T-cell (primary cell): ENCODE measurements at regions not wholly inside any gene's neighbourhood (a gene's known extent, or its start where the extent isn't known, plus 50 kb on each side); places are given as distances from the start of the nearest gene placed in this dataset.

Source experiments
- ATAC-seq, 4 experiments: fragments of 200-7000 bp in 3 of 4; fragments of 150-1000 bp in 1 of 4; cut with Tn5 transposase; replicated peaks in 1 of 4; 1 replicate in 3 of 4; 2 replicates in 1 of 4; pipeline ENCODE4 v1.10.0; 2021; ENCODE audit warnings: moderate library complexity in 3 of 4, mild to moderate bottlenecking in 2 of 4, moderate number of reproducible peaks in 1 of 4
- CTCF ChIA-PET, 2 donors: fragments of 300-600 bp; sonication (Branson Sonifier 250); formaldehyde crosslinking; loops; one replicate each; lab custom pipeline; 2022; ENCODE audit warnings: antibody characterized with exemption in 2 of 2; lab: Charles Lee
- POLR2A ChIA-PET, 2 donors: fragments of 300-600 bp; sonication (Branson Sonifier 250); formaldehyde crosslinking; loops; one replicate each; lab custom pipeline; 2022; ENCODE audit warnings: antibody characterized with exemption in 2 of 2; lab: Charles Lee
- DNase-seq, 35 experiments: peaks; one replicate each; pipeline versions ENCODE4 v3.0.0 to v3.0.0-alpha.2; 2013 to 2023
- H3K27ac ChIP-seq: one replicate; pipeline ENCODE4 v1.5.1; 2013; ENCODE audit warnings: low read length
- H3K27me3 ChIP-seq, 2 experiments: replicated peaks in 1 of 2; 1 replicate in 1 of 2; 2 replicates in 1 of 2; pipeline versions ENCODE4 v1.6.1 to v1.7.0; 2013; ENCODE audit warnings: low read length in 1 of 2, mixed read lengths in 1 of 2; ENCODE audit not compliant: control insufficient read depth in 2 of 2, insufficient read depth in 2 of 2; ENCODE audit errors: extremely low read depth in 1 of 2
- H3K36me3 ChIP-seq, 2 donors: 1 replicate in 1 of 2; 2 replicates in 1 of 2; pipeline versions ENCODE4 v1.6.1 to v1.7.0; 2013; ENCODE audit warnings: low read length in 1 of 2; ENCODE audit not compliant: control insufficient read depth in 2 of 2, insufficient read depth in 1 of 2; ENCODE audit errors: extremely low read depth in 1 of 2
- H3K4me1 ChIP-seq, 2 experiments: 1 replicate in 1 of 2; 2 replicates in 1 of 2; pipeline versions ENCODE4 v1.6.1 to v1.7.0; 2013; ENCODE audit warnings: low read length in 2 of 2, mixed read lengths in 1 of 2; ENCODE audit not compliant: insufficient read depth in 2 of 2, control insufficient read depth in 1 of 2; ENCODE audit errors: extremely low read depth in 1 of 2
- H3K4me3 ChIP-seq, 2 donors: 1 replicate in 1 of 2; 2 replicates in 1 of 2; pipeline versions ENCODE4 v1.5.1 to v1.7.0; 2013; ENCODE audit warnings: mild to moderate bottlenecking in 2 of 2, low read length in 1 of 2, moderate library complexity in 1 of 2; ENCODE audit not compliant: control insufficient read depth in 1 of 2; ENCODE audit errors: extremely low read depth in 1 of 2
- H3K9me3 ChIP-seq: 2 replicates; pipeline ENCODE4 v1.7.0; 2013
- H3K27ac Mint-ChIP-seq, 2 donors: one replicate each; pipeline ENCODE4 v1.8.0; 2020 to 2021; ENCODE audit warnings: mild to moderate bottlenecking in 2 of 2, mixed read lengths in 2 of 2
- H3K27me3 Mint-ChIP-seq, 2 donors: one replicate each; pipeline ENCODE4 v1.8.0; 2021 to 2022; ENCODE audit warnings: mixed read lengths in 2 of 2
- H3K36me3 Mint-ChIP-seq: one replicate; pipeline ENCODE4 v1.8.0; 2021; ENCODE audit warnings: mixed read lengths
- H3K4me1 Mint-ChIP-seq, 3 donors: one replicate each; pipeline ENCODE4 v1.8.0; 2020 to 2022; ENCODE audit warnings: mixed read lengths in 3 of 3, mild to moderate bottlenecking in 1 of 3
- H3K4me3 Mint-ChIP-seq, 3 donors: one replicate each; pipeline ENCODE4 v1.8.0; 2020 to 2022; ENCODE audit warnings: mild to moderate bottlenecking in 3 of 3, mixed read lengths in 3 of 3, moderate library complexity in 3 of 3
- H3K9me3 Mint-ChIP-seq, 3 donors: one replicate each; pipeline ENCODE4 v1.8.0; 2020 to 2022; ENCODE audit warnings: mixed read lengths in 3 of 3
- WGBS: methylation state at CpG from one replicate; pipeline ENCODE4 v1.1.5; 2013; ENCODE audit warnings: missing lambda C conversion rate; ENCODE audit not compliant: insufficient coverage; 5-methylcytosine and 5-hydroxymethylcytosine counted together

GRCh38 chr3:103189941-103190340, 755.1 kb downstream of the ZPLD1 start:
- Mint-ChIP-seq H3K36me3 (no peaks in the 10 kb centered on the region), H3K27me3 (no peaks in the 10 kb centered on the region), H3K9me3 (peaks cover 3 to 4% (median 4%) of the 10 kb centered on the region in 3 donors), H3K4me3 (no peak overlapping the region), H3K27ac (no peak overlapping the region), H3K4me1 (no peaks in the 10 kb centered on the region)
- no peaks in the 10 kb centered on the region for H3K27me3 ChIP-seq
- ChIA-PET CTCF (no interaction called here), POLR2A (no interaction called here)
- ATAC-seq = no peak
- no peak for DNase-seq
- no peaks in the 10 kb centered on the region for H3K36me3 ChIP-seq
- no peak overlapping the region for H3K27ac ChIP-seq
- no peaks in the 10 kb centered on the region for H3K4me1 ChIP-seq
- no peak overlapping the region for H3K4me3 ChIP-seq
- H3K9me3 ChIP-seq = no peaks in the 10 kb centered on the region

DNA sequence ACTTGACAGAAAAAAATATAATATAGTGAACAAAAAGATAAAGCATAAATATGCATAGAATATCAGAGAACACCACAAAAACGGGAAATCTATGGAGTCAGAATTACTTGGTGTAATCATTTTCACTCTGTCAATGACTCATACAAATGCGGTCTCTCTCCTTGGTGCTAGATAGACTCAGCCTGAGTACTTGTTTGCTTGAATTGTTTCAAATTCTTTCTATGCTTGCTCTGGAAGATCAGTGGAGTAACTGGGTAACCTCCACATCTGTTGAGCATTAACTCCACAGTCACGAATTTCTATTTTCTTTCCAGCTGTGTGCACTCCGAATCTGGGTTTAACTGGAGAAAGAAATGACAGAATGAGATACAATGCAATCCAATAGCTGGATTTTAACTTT, 760.4 kb downstream of the ZPLD1 start:
- Histone ChIP-seq H3K27me3 (no peaks in the 10 kb centered on the region), H3K36me3 (no peaks in the 10 kb centered on the region), H3K4me3 (no peak overlapping the region), H3K9me3 (no peaks in the 10 kb centered on the region), H3K27ac (no peak overlapping the region), H3K4me1 (no peaks in the 10 kb centered on the region)
- ATAC-seq (no peak), DNase-seq (no peak)
- Mint-ChIP-seq H3K27me3 (no peaks in the 10 kb centered on the region), H3K36me3 (no peaks in the 10 kb centered on the region), H3K4me3 (no peak overlapping the region), H3K9me3 (peaks cover 4 to 8% (median 4%) of the 10 kb centered on the region in 3 donors), H3K27ac (no peak overlapping the region), H3K4me1 (no peaks in the 10 kb centered on the region)
- ChIA-PET CTCF (interaction anchor here in 1 of 2 donors (0.6 kb wide), 1 partner anchor 570 kb away, joined by 3 read pairs; no protein-coding TSS in a partner anchor), POLR2A (no interaction called here)
- 83% methylated on average over 1 of the region's 4 CpGs for WGBS

GRCh38 chr3:103203441-103203840, 768.6 kb downstream of the ZPLD1 start:
- Histone ChIP-seq H3K4me3 (no peak overlapping the region), H3K4me1 (no peaks in the 10 kb centered on the region), H3K27ac (no peak overlapping the region), H3K27me3 (no peaks in the 10 kb centered on the region), H3K9me3 (no peaks in the 10 kb centered on the region), H3K36me3 (no peaks in the 10 kb centered on the region)
- no CpG with 5 or more reads among the region's 4 CpGs for WGBS
- no peaks in the 10 kb centered on the region for H3K4me1 Mint-ChIP-seq
- DNase-seq = no peak
- ChIA-PET CTCF (no interaction called here), POLR2A (no interaction called here)
- H3K4me3 Mint-ChIP-seq = no peak overlapping the region
- H3K27ac Mint-ChIP-seq = no peak overlapping the region
- no peaks in the 10 kb centered on the region for H3K27me3 Mint-ChIP-seq
- H3K36me3 Mint-ChIP-seq = no peaks in the 10 kb centered on the region
- peaks cover 0 to 3% (median 0%) of the 10 kb centered on the region in 3 donors for H3K9me3 Mint-ChIP-seq
- ATAC-seq = no peak

DNA sequence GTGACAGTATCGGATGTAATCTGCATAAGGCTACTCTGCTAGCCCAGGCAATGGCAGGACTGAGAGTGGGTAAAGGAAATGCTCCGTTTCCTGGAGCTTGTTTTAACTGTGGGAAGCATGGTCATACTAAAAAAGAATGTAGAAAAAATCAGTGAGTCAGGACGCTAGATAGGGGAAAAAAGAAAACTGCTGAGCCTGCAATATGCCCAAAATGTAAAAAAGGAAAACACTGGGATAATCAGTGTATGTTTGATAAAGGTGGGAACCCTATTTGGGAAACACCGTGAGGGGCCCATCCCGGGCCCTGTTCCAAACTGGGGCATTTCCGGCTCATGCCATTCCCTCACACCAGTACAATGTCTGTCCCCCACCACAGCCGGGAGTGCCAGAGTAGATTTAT, 775.8 kb downstream of the ZPLD1 start:
- Histone ChIP-seq H3K4me1 (no peaks in the 10 kb centered on the region), H3K9me3 (no peaks in the 10 kb centered on the region), H3K4me3 (no peak overlapping the region), H3K27ac (no peak overlapping the region), H3K36me3 (no peaks in the 10 kb centered on the region), H3K27me3 (no peaks in the 10 kb centered on the region)
- no peaks in the 10 kb centered on the region for H3K4me1 Mint-ChIP-seq
- ChIA-PET CTCF (interaction anchor here in 1 of 2 donors (0.6 kb wide), 1 partner anchor 40 kb away, joined by 8 read pairs; no protein-coding TSS in a partner anchor), POLR2A (no interaction called here)
- 31% methylated on average over 3 of the region's 7 CpGs for WGBS
- no peaks in the 10 kb centered on the region for H3K27me3 Mint-ChIP-seq
- ATAC-seq (no peak), DNase-seq (no peak)
- no peaks in the 10 kb centered on the region for H3K36me3 Mint-ChIP-seq
- H3K9me3 Mint-ChIP-seq = peaks cover 2 to 8% (median 3%) of the 10 kb centered on the region in 3 donors
- H3K27ac Mint-ChIP-seq = no peak overlapping the region
- H3K4me3 Mint-ChIP-seq = no peak overlapping the region

DNA sequence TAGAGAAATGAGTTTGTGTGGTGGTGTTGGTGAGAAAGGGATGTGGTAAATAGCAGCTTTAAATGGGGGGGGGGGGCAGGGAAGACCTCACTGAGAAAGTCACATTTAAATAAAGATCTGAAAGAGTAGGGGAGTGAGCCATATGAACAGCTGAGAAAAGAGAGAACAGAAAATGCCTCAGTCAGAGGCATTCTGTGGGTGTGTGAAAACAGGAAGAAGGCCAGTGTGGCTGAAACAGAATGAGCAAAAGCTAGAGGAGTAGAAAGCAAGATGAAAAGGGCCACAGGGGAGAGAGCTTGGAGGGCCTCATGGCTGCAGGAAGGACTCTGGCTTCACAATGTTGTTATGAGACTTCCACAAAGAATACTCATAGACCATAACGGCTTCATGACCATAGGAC, 783.3 kb downstream of the ZPLD1 start:
- ATAC-seq = no peak
- no peak overlapping the region for H3K27ac ChIP-seq
- CTCF ChIA-PET = interaction anchor here in 1 of 2 donors (0.7 kb wide), 1 partner anchor 170 kb away, joined by 3 read pairs; no protein-coding TSS in a partner anchor
- no peak overlapping the region for H3K4me3 Mint-ChIP-seq
- no peaks in the 10 kb centered on the region for H3K36me3 Mint-ChIP-seq
- H3K4me1 ChIP-seq = no peaks in the 10 kb centered on the region
- POLR2A ChIA-PET = interaction anchor here in 1 of 2 donors (0.6 kb wide), 2 partner anchors 29 to 257 kb away, joined by 3 read pairs; no protein-coding TSS in a partner anchor
- no peaks in the 10 kb centered on the region for H3K4me1 Mint-ChIP-seq
- H3K27ac Mint-ChIP-seq = no peak overlapping the region
- no peak overlapping the region for H3K4me3 ChIP-seq
- H3K9me3 ChIP-seq = no peaks in the 10 kb centered on the region
- WGBS = no CpG with 5 or more reads among the region's 1 CpG
- no peaks in the 10 kb centered on the region for H3K27me3 Mint-ChIP-seq
- H3K36me3 ChIP-seq = no peaks in the 10 kb centered on the region
- no peaks in the 10 kb centered on the region for H3K27me3 ChIP-seq
- H3K9me3 Mint-ChIP-seq = peaks cover 0 to 11% (median 6%) of the 10 kb centered on the region in 3 donors
- DNase-seq = no peak

- Histone ChIP-seq H3K4me1 (no peaks in the 10 kb centered on the region), H3K4me3 (no peak overlapping the region), H3K9me3 (no peaks in the 10 kb centered on the region), H3K27me3 (no peaks in the 10 kb centered on the region), H3K36me3 (no peaks in the 10 kb centered on the region), H3K27ac (no peak overlapping the region)
- WGBS = no CpG with 5 or more reads among the region's 1 CpG
- POLR2A ChIA-PET = interaction anchor here in 1 of 2 donors (0.6 kb wide), 1 partner anchor 19 kb away, joined by 7 read pairs; no protein-coding TSS in a partner anchor
- Mint-ChIP-seq H3K4me1 (no peaks in the 10 kb centered on the region), H3K27me3 (no peaks in the 10 kb centered on the region), H3K36me3 (no peaks in the 10 kb centered on the region), H3K27ac (no peak overlapping the region), H3K9me3 (peaks cover 0 to 11% (median 6%) of the 10 kb centered on the region in 3 donors), H3K4me3 (no peak overlapping the region)
- ATAC-seq (no peak), DNase-seq (no peak)
- CTCF ChIA-PET = interaction anchor here in 1 of 2 donors (0.7 kb wide), 1 partner anchor 829 kb away, joined by 3 read pairs; no protein-coding TSS in a partner anchor
Measured at GRCh38 chr3:103218793-103219192, 784.0 kb downstream of the ZPLD1 start.

- H3K4me1 ChIP-seq = no peaks in the 10 kb centered on the region
- no peaks in the 10 kb centered on the region for H3K4me1 Mint-ChIP-seq
- H3K27ac ChIP-seq = no peak overlapping the region
- ChIA-PET CTCF (no interaction called here), POLR2A (no interaction called here)
- peaks cover 0 to 7% (median 0%) of the 10 kb centered on the region in 3 donors for H3K9me3 Mint-ChIP-seq
- H3K9me3 ChIP-seq = no peaks in the 10 kb centered on the region
- no peak overlapping the region for H3K27ac Mint-ChIP-seq
- ATAC-seq (no peak), DNase-seq (no peak)
- H3K36me3 ChIP-seq = no peaks in the 10 kb centered on the region
- H3K4me3 ChIP-seq = no peak overlapping the region
- no peaks in the 10 kb centered on the region for H3K27me3 ChIP-seq
- H3K27me3 Mint-ChIP-seq = no peaks in the 10 kb centered on the region
- WGBS = no CpG with 5 or more reads among the region's 4 CpGs
- no peaks in the 10 kb centered on the region for H3K36me3 Mint-ChIP-seq
- no peak overlapping the region for H3K4me3 Mint-ChIP-seq
Measured at GRCh38 chr3:103227651-103228050, 792.8 kb downstream of the ZPLD1 start.
